Upper lobe of left lung (tissue), 4 donors: ENCODE measurements at regions not wholly inside any gene's neighbourhood (a gene's known extent, or its start where the extent isn't known, plus 50 kb on each side); places are given as distances from the start of the nearest gene placed in this dataset.

ENCODE experiments used
- POLR2A ChIP-seq, 4 donors: fragments of 450-650 bp; IDR thresholded peaks; one replicate each; pipeline ENCODE4 v1.5.1; 2016 to 2017; ENCODE audit warnings: antibody characterized with exemption in 4 of 4, mild to moderate bottlenecking in 2 of 4
- POLR2AphosphoS5 ChIP-seq, 2 donors: sonication (generic); formaldehyde crosslinking; IDR thresholded peaks; one replicate each; pipeline ENCODE4 v1.5.1; 2017; ENCODE audit warnings: antibody characterized with exemption in 2 of 2
- TF ChIP-seq, protein P1 (sequence below), 6 experiments: fragments of 450-650 bp in 4 of 6; fragments of 200-600 bp in 2 of 6; sonication (generic) in 2 of 6; IDR thresholded peaks; one replicate each; pipeline ENCODE4 v1.5.1; 2016 to 2019; ENCODE audit warnings: antibody characterized with exemption in 6 of 6

DNA sequence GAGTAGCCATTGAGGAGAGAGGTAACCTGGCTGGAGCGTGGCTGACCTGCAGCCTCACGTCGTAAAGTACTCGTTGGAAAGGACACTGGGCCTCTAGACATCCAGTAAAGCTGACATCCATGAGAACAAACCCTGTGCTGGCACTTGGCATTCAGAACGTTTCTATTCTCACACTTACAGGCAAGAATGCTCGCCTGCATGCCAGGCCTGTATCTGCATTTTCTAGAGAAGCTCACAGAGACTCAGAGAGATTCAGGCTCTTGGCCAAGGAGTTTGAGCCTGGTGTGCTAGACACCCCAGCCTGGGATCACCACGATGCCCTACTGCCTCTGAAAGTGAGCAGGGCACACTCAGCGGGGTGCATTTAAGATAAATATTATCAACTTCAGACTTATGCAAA lies 379.8 kb upstream of the CDH4 start:
- TF ChIP-seq POLR2A (IDR thresholded peaks at IDR 0.05) (no peak), POLR2AphosphoS5 (IDR thresholded peaks at IDR 0.05) (no peak)
- TF ChIP-seq, protein P1, sequence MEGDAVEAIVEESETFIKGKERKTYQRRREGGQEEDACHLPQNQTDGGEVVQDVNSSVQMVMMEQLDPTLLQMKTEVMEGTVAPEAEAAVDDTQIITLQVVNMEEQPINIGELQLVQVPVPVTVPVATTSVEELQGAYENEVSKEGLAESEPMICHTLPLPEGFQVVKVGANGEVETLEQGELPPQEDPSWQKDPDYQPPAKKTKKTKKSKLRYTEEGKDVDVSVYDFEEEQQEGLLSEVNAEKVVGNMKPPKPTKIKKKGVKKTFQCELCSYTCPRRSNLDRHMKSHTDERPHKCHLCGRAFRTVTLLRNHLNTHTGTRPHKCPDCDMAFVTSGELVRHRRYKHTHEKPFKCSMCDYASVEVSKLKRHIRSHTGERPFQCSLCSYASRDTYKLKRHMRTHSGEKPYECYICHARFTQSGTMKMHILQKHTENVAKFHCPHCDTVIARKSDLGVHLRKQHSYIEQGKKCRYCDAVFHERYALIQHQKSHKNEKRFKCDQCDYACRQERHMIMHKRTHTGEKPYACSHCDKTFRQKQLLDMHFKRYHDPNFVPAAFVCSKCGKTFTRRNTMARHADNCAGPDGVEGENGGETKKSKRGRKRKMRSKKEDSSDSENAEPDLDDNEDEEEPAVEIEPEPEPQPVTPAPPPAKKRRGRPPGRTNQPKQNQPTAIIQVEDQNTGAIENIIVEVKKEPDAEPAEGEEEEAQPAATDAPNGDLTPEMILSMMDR (IDR thresholded peaks at IDR 0.05): no peak
